ENCODE measurements at regions not wholly inside any gene's neighbourhood (a gene's known extent, or its start where the extent isn't known, plus 50 kb on each side); places are given as distances from the start of the nearest gene placed in this dataset.

GRCh38 chr5:6169660-6170059 lies 208.7 kb downstream of the MED10 start:
- TF ChIP-seq POLR2A (IDR thresholded peaks at IDR 0.05; ENCODE audit: low read length) (no peak), GATA1 (IDR thresholded peaks at IDR 0.05; ENCODE audit: low read depth, low read length) (no peak)
- no peak for DNase-seq

DNA sequence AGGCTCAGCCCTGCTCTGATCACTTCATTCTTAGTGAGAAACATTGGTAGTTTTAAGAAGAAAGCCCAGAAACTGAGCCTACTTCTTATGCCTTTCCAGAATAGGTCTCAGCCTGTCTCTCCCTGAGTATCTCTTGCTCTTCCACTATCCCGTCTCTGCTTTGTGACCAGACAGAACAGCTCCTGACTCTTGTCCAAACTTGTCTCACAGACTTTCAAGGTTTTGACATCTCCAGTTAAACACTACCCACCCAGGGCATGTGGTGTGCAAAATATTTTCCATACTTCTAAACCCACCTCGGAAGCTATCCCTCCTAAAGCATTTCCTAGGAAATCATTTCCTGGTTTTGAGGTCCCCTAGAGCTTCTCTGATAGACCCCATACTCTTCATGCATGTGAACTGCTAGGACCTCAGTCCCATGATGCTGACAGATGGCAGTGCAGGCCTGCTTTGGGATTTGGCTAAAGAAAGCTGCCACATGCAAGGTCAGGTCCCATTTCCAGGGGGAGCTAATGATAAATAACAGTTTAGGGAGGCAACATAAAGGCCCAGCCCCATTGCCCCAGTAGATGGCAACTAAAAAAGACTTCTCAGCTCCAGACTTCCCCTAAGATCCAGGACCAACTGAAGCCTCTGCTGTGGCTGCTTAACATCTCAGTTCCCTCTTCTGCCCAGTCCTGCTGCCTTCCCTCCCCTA lies 211.5 kb downstream of the MED10 start:
- TF ChIP-seq GATA1 (IDR thresholded peaks at IDR 0.05; ENCODE audit: low read depth, low read length) (no peak), POLR2A (IDR thresholded peaks at IDR 0.05; ENCODE audit: low read length) (no peak)
- DNase-seq, result no peak

GRCh38 chr5:6163913-6164312 lies 214.4 kb downstream of the MED10 start:
- DNase-seq, result no peak
- no peak for TF ChIP-seq POLR2A (IDR thresholded peaks at IDR 0.05; ENCODE audit: low read length)
- no peak for TF ChIP-seq GATA1 (IDR thresholded peaks at IDR 0.05; ENCODE audit: low read depth, low read length)

- TF ChIP-seq POLR2A (IDR thresholded peaks at IDR 0.05; ENCODE audit: low read length) (no peak), GATA1 (IDR thresholded peaks at IDR 0.05; ENCODE audit: low read depth, low read length) (no peak)
- DNase-seq, result no peak
Measured at GRCh38 chr5:6162175-6162574, 216.2 kb downstream of the MED10 start.

DNA sequence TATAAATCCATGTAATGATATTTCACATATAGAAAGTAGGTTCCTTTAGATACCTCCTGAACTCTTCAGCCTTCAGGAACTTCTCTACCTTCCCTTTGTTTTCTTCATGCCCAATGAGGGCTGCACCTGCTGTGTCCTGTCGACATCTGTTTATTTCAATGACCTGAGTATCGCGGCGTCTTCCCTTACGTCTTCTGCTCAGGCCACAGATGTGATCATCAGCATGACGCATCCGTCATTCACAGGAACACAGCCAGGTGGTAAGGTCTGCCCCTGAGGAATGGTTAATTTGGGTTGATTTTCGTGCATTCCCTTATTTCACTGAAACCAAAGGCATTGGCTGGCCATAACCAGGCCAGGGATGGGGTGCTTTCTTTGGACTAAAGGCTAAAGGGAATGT lies 217.1 kb downstream of the MED10 start:
- no peak for DNase-seq

GRCh38 chr5:6159832-6160430 lies 218.4 kb downstream of the MED10 start:
- no peak for DNase-seq
- TF ChIP-seq GATA1 (IDR thresholded peaks at IDR 0.05; ENCODE audit: low read depth, low read length), result no peak
- no peak for TF ChIP-seq POLR2A (IDR thresholded peaks at IDR 0.05; ENCODE audit: low read length)

More for the DNA sequence above, 217.1 kb downstream of the MED10 start:
- TF ChIP-seq GATA1 (IDR thresholded peaks at IDR 0.05; ENCODE audit: low read depth, low read length) (no peak), POLR2A (IDR thresholded peaks at IDR 0.05; ENCODE audit: low read length) (no peak)

DNA sequence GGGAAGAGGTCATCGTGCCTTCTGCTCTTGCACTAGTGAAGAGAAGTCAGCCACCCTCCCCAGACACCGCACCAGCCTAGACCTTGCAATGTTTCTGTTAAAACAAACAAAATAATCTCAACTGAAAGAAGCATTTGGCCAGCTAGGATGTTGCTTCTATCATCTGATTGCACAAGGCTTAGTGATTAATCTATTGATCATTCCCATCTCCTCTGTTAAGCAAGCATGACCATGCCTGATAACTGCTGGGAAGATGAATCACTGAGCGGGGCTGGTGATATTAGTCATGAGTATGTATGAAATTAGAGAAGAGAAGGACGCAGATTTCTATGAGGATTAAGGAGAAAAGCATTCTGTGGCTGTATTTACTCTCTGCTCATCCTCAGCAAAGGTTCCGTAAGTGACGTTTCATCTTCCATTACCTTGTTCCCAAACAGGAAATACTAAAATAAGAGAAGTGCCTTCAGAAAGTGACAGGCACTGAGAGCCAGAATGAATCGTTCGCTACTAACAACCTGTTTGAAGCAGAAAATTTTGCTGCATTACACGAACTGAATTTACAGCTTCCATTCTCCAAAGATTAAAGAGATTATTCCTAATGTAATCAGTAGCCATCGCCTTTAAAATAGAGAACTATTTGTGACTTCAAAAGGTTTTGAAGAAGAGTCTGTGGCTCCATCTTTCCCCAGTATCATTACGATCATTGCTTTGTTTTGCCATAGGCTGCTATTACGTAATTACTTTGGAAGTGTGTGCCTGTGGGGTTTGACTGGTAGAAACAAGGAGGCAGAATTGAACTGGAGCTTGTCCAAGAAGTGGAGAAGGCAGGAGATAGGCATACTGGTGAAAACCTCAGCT lies 219.1 kb downstream of the MED10 start:
- TF ChIP-seq GATA1 (IDR thresholded peaks at IDR 0.05; ENCODE audit: low read depth, low read length), result no peak
- no peak for TF ChIP-seq POLR2A (IDR thresholded peaks at IDR 0.05; ENCODE audit: low read length)
- DNase-seq, result no peak

- no peak for TF ChIP-seq GATA1 (IDR thresholded peaks at IDR 0.05; ENCODE audit: low read depth, low read length)
- no peak for TF ChIP-seq POLR2A (IDR thresholded peaks at IDR 0.05; ENCODE audit: low read length)
- no peak for DNase-seq
Measured at GRCh38 chr5:6154216-6154615, 224.1 kb downstream of the MED10 start.

- no peak for DNase-seq
- TF ChIP-seq GATA1 (IDR thresholded peaks at IDR 0.05; ENCODE audit: low read depth, low read length) (no peak), POLR2A (IDR thresholded peaks at IDR 0.05; ENCODE audit: low read length) (no peak)
Measured at GRCh38 chr5:6146271-6146670, 232.1 kb downstream of the MED10 start.

DNA sequence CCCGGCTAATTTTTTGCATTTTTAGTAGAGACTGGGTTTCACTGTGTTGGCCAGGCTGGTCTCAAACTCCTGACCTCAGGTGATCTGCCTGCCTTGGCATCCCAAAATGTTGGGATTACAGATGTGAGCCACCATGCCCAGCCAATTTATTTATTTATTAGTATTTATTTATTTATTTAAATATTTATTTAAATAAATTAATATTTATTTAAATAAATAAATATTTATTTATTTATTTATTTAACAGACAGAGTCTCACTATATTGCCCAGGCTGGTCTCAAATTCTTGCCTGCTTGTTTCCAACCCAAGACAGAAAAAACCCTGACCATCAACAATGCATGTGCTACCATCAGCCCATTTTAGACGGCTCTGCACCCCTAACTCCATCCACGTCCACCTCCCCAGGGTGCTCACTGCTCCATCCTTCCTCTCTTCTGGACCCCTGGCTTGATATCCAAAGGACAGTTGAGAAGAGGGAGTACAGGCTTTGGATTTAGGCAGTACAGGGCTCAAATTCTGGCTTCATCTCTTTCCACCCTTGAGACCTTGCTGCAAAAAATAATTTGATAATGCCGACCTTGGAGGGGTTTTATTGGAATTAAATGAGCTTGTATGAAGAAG lies 232.6 kb downstream of the MED10 start:
- TF ChIP-seq POLR2A (IDR thresholded peaks at IDR 0.05; ENCODE audit: low read length), result no peak
- TF ChIP-seq GATA1 (IDR thresholded peaks at IDR 0.05; ENCODE audit: low read depth, low read length), result no peak
- DNase-seq, result no peak

- no peak for DNase-seq
- no peak for TF ChIP-seq POLR2A (IDR thresholded peaks at IDR 0.05; ENCODE audit: low read length)
- no peak for TF ChIP-seq GATA1 (IDR thresholded peaks at IDR 0.05; ENCODE audit: low read depth, low read length)
Measured at GRCh38 chr5:6143523-6143922, 234.8 kb downstream of the MED10 start.

DNA sequence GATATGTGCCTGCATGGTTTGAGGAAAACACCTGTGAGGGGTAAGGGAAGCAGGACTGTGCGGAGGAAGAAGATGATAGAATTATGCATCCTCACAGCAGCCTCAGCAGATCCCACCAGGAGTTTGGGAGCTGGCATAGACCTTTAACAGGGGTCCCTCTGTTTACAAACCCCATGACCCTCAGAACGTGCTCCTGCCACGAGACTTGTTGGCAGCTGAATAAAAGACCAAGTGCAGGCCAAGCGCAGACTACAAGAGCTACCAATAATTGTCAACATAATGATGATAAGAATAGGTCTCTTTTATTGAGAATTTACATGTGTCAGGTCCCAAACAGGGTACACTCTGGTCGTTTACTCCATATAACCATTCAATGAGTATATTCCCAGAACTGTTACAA lies 236.0 kb downstream of the MED10 start:
- no peak for TF ChIP-seq GATA1 (IDR thresholded peaks at IDR 0.05; ENCODE audit: low read depth, low read length)
- TF ChIP-seq POLR2A (IDR thresholded peaks at IDR 0.05; ENCODE audit: low read length), result no peak
- DNase-seq, result no peak

GRCh38 chr5:6140219-6140618 lies 238.1 kb downstream of the MED10 start:
- no peak for DNase-seq
- TF ChIP-seq GATA1 (IDR thresholded peaks at IDR 0.05; ENCODE audit: low read depth, low read length), result no peak
- no peak for TF ChIP-seq POLR2A (IDR thresholded peaks at IDR 0.05; ENCODE audit: low read length)

DNA sequence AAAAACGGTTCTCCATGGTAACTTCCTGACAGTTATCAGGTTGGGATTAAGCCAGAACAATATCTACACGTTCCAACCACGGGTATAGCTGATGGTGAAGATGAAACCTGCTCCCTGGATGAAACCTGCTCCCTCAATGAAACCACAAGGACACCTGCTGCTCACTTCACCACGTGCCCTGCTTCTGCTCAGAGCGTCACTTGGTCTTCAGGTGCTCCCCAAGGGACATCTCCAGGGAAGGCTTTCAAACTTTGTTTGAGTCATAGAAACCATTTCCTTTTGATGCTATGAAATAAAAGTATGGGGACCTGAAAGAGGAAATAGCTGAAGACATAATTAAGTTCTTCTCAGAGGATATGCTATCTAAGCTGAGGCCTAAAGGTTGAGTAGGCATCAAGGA lies 242.4 kb downstream of the MED10 start:
- no peak for DNase-seq
- TF ChIP-seq POLR2A (IDR thresholded peaks at IDR 0.05; ENCODE audit: low read length) (no peak), GATA1 (IDR thresholded peaks at IDR 0.05; ENCODE audit: low read depth, low read length) (no peak)

Data from erythroblast (primary cell).